OCI-LY1 (cell line): ENCODE measurements at regions not wholly inside any gene's neighbourhood (a gene's known extent, or its start where the extent isn't known, plus 50 kb on each side); places are given as distances from the start of the nearest gene placed in this dataset.

ENCODE experiments used
- H2AFZ ChIP-seq: fragments of 200-600 bp; sonication (generic), shearing (Covaris generic); 2 replicates; pipeline ENCODE4 v1.6.0; 2014; ENCODE audit warnings: antibody characterized with exemption, mild to moderate bottlenecking, low read length
- H3F3A ChIP-seq: fragments of 200-600 bp; sonication (generic), shearing (Covaris generic); 2 replicates; pipeline ENCODE4 v1.6.0; 2014; ENCODE audit warnings: mild to moderate bottlenecking, antibody characterized with exemption, low read length, moderate library complexity; ENCODE audit not compliant: insufficient read depth
- H3K27ac ChIP-seq: fragments of 200-600 bp; sonication (generic); 2 replicates; pipeline ENCODE4 v1.5.1; 2014; ENCODE audit warnings: low read length, mixed run types, mild to moderate bottlenecking, low read depth; ENCODE audit not compliant: poor library complexity, severe bottlenecking
- H3K27me3 ChIP-seq: fragments of 200-600 bp; sonication (generic); 2 replicates; pipeline ENCODE4 v1.6.0; 2014; ENCODE audit warnings: antibody characterized with exemption, mild to moderate bottlenecking, low read length, moderate library complexity; ENCODE audit not compliant: insufficient read depth
- H3K36me3 ChIP-seq: fragments of 200-600 bp; sonication (generic); 2 replicates; pipeline ENCODE4 v1.6.1; 2014; ENCODE audit warnings: mild to moderate bottlenecking, antibody characterized with exemption, low read length, moderate library complexity, mixed read lengths; ENCODE audit not compliant: insufficient read depth
- H3K4me1 ChIP-seq: fragments of 200-600 bp; sonication (generic); 2 replicates; pipeline ENCODE4 v1.5.1; 2014; ENCODE audit warnings: mild to moderate bottlenecking, low read length, moderate library complexity; ENCODE audit not compliant: insufficient read depth, severe bottlenecking
- H3K4me2 ChIP-seq: fragments of 200-600 bp; sonication (generic), shearing (Covaris generic); 2 replicates; pipeline ENCODE4 v1.6.1; 2014; ENCODE audit warnings: low read length
- H3K4me3 ChIP-seq: fragments of 200-600 bp; sonication (generic); 2 replicates; pipeline ENCODE4 v1.5.1; 2014; ENCODE audit warnings: low read length, low read depth, mild to moderate bottlenecking, mixed read lengths; ENCODE audit not compliant: poor library complexity, severe bottlenecking
- H3K79me2 ChIP-seq: fragments of 200-600 bp; shearing (Covaris generic); 2 replicates; pipeline ENCODE4 v1.6.1; 2016; ENCODE audit warnings: mixed run types, low read length, mixed read lengths; ENCODE audit not compliant: insufficient read depth
- H3K9ac ChIP-seq: fragments of 200-600 bp; sonication (generic), shearing (Covaris generic); 2 replicates; pipeline ENCODE4 v1.6.1; 2014; ENCODE audit warnings: mild to moderate bottlenecking, low read length, mixed read lengths
- H3K9me2 ChIP-seq: fragments of 200-600 bp; sonication (generic), shearing (Covaris generic); 2 replicates; pipeline ENCODE4 v1.6.1; 2014; ENCODE audit warnings: low read depth, mild to moderate bottlenecking, low read length, mixed read lengths
- H3K9me3 ChIP-seq: fragments of 200-600 bp; shearing (Covaris generic); 2 replicates; pipeline ENCODE4 v1.6.1; 2014; ENCODE audit warnings: low read length, mixed read lengths
- H4K20me1 ChIP-seq: fragments of 200-600 bp; sonication (generic), shearing (Covaris generic); 2 replicates; pipeline ENCODE4 v1.6.0; 2016; ENCODE audit warnings: mild to moderate bottlenecking, low read length; ENCODE audit not compliant: insufficient read depth
- CTCF ChIP-seq: fragments of 200-600 bp; sonication (generic), shearing (Covaris generic); IDR thresholded peaks from 2 replicates; pipeline ENCODE4 v1.5.1; 2017; ENCODE audit warnings: mild to moderate bottlenecking, antibody characterized with exemption, low read length, moderate library complexity, mixed read lengths
- EZH2 ChIP-seq: fragments of 200-600 bp; sonication (generic), shearing (Covaris generic); IDR thresholded peaks from 2 replicates; pipeline ENCODE4 v1.8.0; 2017; ENCODE audit warnings: borderline replicate concordance, mixed run types, mild to moderate bottlenecking, antibody characterized with exemption, low read length, moderate library complexity, mixed read lengths

- Histone ChIP-seq H4K20me1 (no peaks in the 10 kb centered on the region), H3K4me1 (peaks cover 38% of the 10 kb centered on the region), H3K36me3 (no peaks in the 10 kb centered on the region), H3K9me2 (no peaks in the 10 kb centered on the region), H3F3A (no peaks in the 10 kb centered on the region), H3K79me2 (no peaks in the 10 kb centered on the region), H3K9me3 (no peaks in the 10 kb centered on the region), H2AFZ (no peak overlapping the region), H3K9ac (no peak overlapping the region), H3K27ac (no peak overlapping the region), H3K27me3 (no peaks in the 10 kb centered on the region), H3K4me3 (no peak overlapping the region), H3K4me2 (no peak overlapping the region)
- TF ChIP-seq CTCF (no peak), EZH2 (no peak)
These were observed 444.5 kb downstream of the CMPK2 start for GRCh38 chr2:6421138-6421730.

GRCh38 chr2:6421888-6422287 is 443.8 kb downstream of the CMPK2 start:
- Histone ChIP-seq H3K9me3 (no peaks in the 10 kb centered on the region), H2AFZ (no peak overlapping the region), H3K9me2 (no peaks in the 10 kb centered on the region), H3K4me1 (peaks cover 38% of the 10 kb centered on the region), H3K4me2 (no peak overlapping the region), H3K4me3 (no peak overlapping the region), H4K20me1 (no peaks in the 10 kb centered on the region), H3K9ac (no peak overlapping the region), H3K27me3 (no peaks in the 10 kb centered on the region), H3F3A (no peaks in the 10 kb centered on the region), H3K79me2 (no peaks in the 10 kb centered on the region), H3K36me3 (no peaks in the 10 kb centered on the region), H3K27ac (no peak overlapping the region)
- TF ChIP-seq EZH2 (no peak), CTCF (no peak)

- no peaks in the 10 kb centered on the region for H3K79me2 ChIP-seq
- no peaks in the 10 kb centered on the region for H3F3A ChIP-seq
- no peak overlapping the region for H3K4me2 ChIP-seq
- peaks cover 26% of the 10 kb centered on the region for H3K4me1 ChIP-seq
- H3K27me3 ChIP-seq, result no peaks in the 10 kb centered on the region
- no peak for TF ChIP-seq EZH2
- TF ChIP-seq CTCF, result no peak
- no peak overlapping the region for H3K27ac ChIP-seq
- no peaks in the 10 kb centered on the region for H4K20me1 ChIP-seq
- peaks cover 2% of the 10 kb centered on the region; the same call in 1 of the 2 replicates for H3K9me3 ChIP-seq
- H2AFZ ChIP-seq, result no peak overlapping the region
- H3K36me3 ChIP-seq, result no peaks in the 10 kb centered on the region
- H3K4me3 ChIP-seq, result no peak overlapping the region
- H3K9ac ChIP-seq, result no peak overlapping the region
- H3K9me2 ChIP-seq, result no peaks in the 10 kb centered on the region
These were observed 442.6 kb downstream of the CMPK2 start for GRCh38 chr2:6423157-6423556.
